ENCODE measurements at regions not wholly inside any gene's neighbourhood (a gene's known extent, or its start where the extent isn't known, plus 50 kb on each side); places are given as distances from the start of the nearest gene placed in this dataset.
"Not testable (repeated sequence)": the region's sequence is repeated elsewhere in the genome, so short reads cannot be mapped to it uniquely, and the experiment has no call there.

GRCh38 chr6:11318835-11319813, 86.7 kb upstream of the NEDD9 start:
- no peak for DNase-seq

GRCh38 chr6:11317885-11318771, 85.7 kb upstream of the NEDD9 start:
- DNase-seq, result no peak

- DNase-seq, result no peak
Measured at GRCh38 chr6:11315743-11316437, 83.4 kb upstream of the NEDD9 start.

- DNase-seq, result no peak
Measured at GRCh38 chr6:11313207-11313606, 80.7 kb upstream of the NEDD9 start.

GRCh38 chr6:11311970-11312369, 79.5 kb upstream of the NEDD9 start:
- no peak for DNase-seq

GRCh38 chr6:11309947-11310665, 77.6 kb upstream of the NEDD9 start:
- no peak for DNase-seq

GRCh38 chr6:11307226-11307625, 74.8 kb upstream of the NEDD9 start:
- no peak for DNase-seq

- no peak for DNase-seq
Measured at GRCh38 chr6:11304946-11305345, 72.5 kb upstream of the NEDD9 start.

- not testable (repeated sequence) for DNase-seq
Measured at GRCh38 chr6:11299876-11300428, 67.5 kb upstream of the NEDD9 start.

- not testable (repeated sequence) for DNase-seq
Measured at GRCh38 chr6:11299421-11299784, 66.9 kb upstream of the NEDD9 start.

GRCh38 chr6:11298651-11299420, 66.4 kb upstream of the NEDD9 start:
- no peak for DNase-seq

GRCh38 chr6:11297376-11297729, 64.9 kb upstream of the NEDD9 start:
- DNase-seq, result no peak

- DNase-seq, result no peak
Measured at GRCh38 chr6:11296449-11297375, 64.2 kb upstream of the NEDD9 start.

GRCh38 chr6:11295969-11296368, 63.5 kb upstream of the NEDD9 start:
- no peak for DNase-seq

GRCh38 chr6:11294228-11294627, 61.8 kb upstream of the NEDD9 start:
- DNase-seq, result no peak

- DNase-seq, result no peak
Measured at GRCh38 chr6:11292594-11293236, 60.2 kb upstream of the NEDD9 start.

GRCh38 chr6:11292091-11292490, 59.6 kb upstream of the NEDD9 start:
- DNase-seq, result no peak

- no peak for DNase-seq
Measured at GRCh38 chr6:11291582-11291981, 59.1 kb upstream of the NEDD9 start.

GRCh38 chr6:11290027-11290426, 57.6 kb upstream of the NEDD9 start:
- no peak for DNase-seq

GRCh38 chr6:11288065-11288464, 55.6 kb upstream of the NEDD9 start:
- no peak for DNase-seq
